SK-N-MC (cell line): ENCODE measurements at regions not wholly inside any gene's neighbourhood (a gene's known extent, or its start where the extent isn't known, plus 50 kb on each side); places are given as distances from the start of the nearest gene placed in this dataset.

Source experiments
- DNase-seq: peaks from one replicate; pipeline ENCODE4 v3.0.0-alpha.2; 2011; ENCODE audit warnings: low read depth, low spot score
- H3K27ac ChIP-seq: fragments of 200-600 bp; sonication (generic); 2 replicates; pipeline ENCODE4 v1.5.1; 2016; ENCODE audit warnings: mixed run types
- H3K36me3 ChIP-seq: fragments of 200-600 bp; sonication (generic); 2 replicates; pipeline ENCODE4 v1.6.1; 2017; ENCODE audit warnings: antibody characterized with exemption, low read length, mixed read lengths; ENCODE audit not compliant: insufficient read depth
- H3K4me3 ChIP-seq: fragments of 200-600 bp; sonication (generic); 2 replicates; pipeline ENCODE4 v1.5.1; 2016
- H3K9ac ChIP-seq: fragments of 200-600 bp; sonication (generic); 2 replicates; pipeline ENCODE4 v1.8.0; 2017; ENCODE audit warnings: mixed run types, mixed read lengths; ENCODE audit not compliant: insufficient read length
- H3K9me3 ChIP-seq: fragments of 200-600 bp; sonication (generic); 2 replicates; pipeline ENCODE4 v1.6.1; 2017; ENCODE audit warnings: low read depth, mild to moderate bottlenecking, antibody characterized with exemption, low read length, moderate library complexity, mixed read lengths
- EZH2 ChIP-seq: fragments of 200-600 bp; sonication (generic); IDR thresholded peaks from one replicate; pipeline ENCODE4 v1.6.1; 2017; ENCODE audit warnings: antibody characterized with exemption
- FOXP2 ChIP-seq: optimal IDR thresholded peaks from 2 replicates; pipeline ENCODE3; 2011; ENCODE audit warnings: mild to moderate bottlenecking, moderate library complexity; ENCODE audit not compliant: insufficient read depth; ENCODE audit errors: extremely low read length, control extremely low read depth
- POLR2AphosphoS5 ChIP-seq: IDR thresholded peaks from 2 replicates; pipeline ENCODE4 v1.6.1; 2012; ENCODE audit warnings: mild to moderate bottlenecking, low read depth, low read length, borderline replicate concordance

DNA sequence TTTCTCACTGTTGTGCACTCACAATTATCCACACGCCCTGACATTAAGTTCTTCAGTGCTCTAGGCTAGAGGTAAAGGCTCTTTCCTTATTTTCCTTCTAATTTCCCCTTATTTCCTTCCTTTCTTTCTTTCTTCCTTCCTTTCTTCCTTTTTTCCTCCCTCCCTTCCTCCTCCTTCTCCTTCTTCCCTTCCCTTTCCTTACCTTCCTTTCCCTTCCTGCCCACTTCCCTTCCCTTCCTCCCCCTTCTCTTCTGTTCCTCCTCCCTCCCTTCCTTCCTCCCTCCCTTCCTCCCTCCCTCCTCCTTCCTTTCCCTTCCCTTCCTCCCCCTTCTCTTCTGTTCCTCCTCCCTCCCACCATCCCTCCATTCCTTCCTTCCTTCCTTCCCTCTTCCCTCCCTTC, 317.0 kb upstream of the IRX1 start:
- Histone ChIP-seq H3K4me3 (no peak overlapping the region), H3K9ac (no peak overlapping the region), H3K27ac (no peak overlapping the region), H3K36me3 (no peaks in the 10 kb centered on the region), H3K9me3 (no peaks in the 10 kb centered on the region)
- TF ChIP-seq POLR2AphosphoS5 (no peak), FOXP2 (no peak), EZH2 (no peak)
- DNase-seq = no peak

DNA sequence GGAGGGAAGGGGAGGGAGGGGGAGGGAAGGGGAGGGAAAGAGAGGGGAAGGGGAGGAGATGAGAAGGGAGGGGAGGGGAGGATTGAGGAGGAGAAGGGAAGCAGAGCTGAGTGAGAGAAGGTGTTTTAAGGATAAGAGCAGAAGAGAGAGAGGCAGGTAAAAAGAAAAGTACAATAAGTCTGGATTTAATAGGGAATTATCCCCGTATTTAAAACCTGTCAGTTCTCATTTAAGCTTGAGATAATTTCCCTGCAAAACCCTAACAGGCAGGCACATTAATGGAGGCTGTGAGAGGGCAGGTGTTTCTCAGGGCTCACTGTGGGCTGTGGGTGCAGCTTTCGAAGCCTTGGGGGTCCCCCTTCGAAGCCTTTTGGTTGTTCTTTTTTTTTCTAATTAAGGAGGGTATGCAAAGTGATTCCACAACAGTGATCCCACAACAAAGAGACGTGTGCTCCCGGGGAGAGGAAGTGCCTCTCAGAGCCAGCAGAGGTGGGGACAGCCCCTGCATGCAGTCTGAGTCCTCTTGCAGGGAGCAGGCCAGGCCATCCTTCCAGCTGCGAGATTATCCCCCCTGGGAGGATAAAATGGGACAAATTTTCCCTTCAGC, 317.9 kb upstream of the IRX1 start:
- Histone ChIP-seq H3K9me3 (no peaks in the 10 kb centered on the region), H3K4me3 (no peak overlapping the region), H3K9ac (no peak overlapping the region), H3K36me3 (no peaks in the 10 kb centered on the region), H3K27ac (no peak overlapping the region)
- no peak for TF ChIP-seq EZH2
- no peak for TF ChIP-seq POLR2AphosphoS5
- no peak for TF ChIP-seq FOXP2
- no peak for DNase-seq

DNA sequence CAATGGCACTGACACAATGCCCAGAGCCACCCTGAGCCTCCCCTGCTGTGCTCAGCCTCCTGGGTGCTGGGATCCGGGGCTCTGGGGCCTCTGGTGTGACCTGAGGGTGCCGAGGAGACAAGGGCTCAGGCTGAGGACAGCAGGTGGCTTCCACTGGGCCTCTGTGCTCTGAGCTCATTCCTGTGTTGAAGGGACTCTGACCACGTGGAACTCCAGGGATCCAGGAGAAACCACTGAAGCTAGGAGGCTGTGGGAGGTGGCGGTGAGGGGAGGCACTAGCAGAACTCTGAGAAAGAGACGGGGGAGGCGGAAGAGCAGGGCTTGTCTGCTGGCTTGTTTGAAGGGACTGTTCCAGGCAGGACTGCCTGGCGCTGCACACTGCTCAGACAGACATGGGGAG, 318.7 kb upstream of the IRX1 start:
- DNase-seq = no peak
- Histone ChIP-seq H3K9me3 (no peaks in the 10 kb centered on the region), H3K9ac (no peak overlapping the region), H3K27ac (no peak overlapping the region), H3K4me3 (no peak overlapping the region), H3K36me3 (no peaks in the 10 kb centered on the region)
- no peak for TF ChIP-seq EZH2

DNA sequence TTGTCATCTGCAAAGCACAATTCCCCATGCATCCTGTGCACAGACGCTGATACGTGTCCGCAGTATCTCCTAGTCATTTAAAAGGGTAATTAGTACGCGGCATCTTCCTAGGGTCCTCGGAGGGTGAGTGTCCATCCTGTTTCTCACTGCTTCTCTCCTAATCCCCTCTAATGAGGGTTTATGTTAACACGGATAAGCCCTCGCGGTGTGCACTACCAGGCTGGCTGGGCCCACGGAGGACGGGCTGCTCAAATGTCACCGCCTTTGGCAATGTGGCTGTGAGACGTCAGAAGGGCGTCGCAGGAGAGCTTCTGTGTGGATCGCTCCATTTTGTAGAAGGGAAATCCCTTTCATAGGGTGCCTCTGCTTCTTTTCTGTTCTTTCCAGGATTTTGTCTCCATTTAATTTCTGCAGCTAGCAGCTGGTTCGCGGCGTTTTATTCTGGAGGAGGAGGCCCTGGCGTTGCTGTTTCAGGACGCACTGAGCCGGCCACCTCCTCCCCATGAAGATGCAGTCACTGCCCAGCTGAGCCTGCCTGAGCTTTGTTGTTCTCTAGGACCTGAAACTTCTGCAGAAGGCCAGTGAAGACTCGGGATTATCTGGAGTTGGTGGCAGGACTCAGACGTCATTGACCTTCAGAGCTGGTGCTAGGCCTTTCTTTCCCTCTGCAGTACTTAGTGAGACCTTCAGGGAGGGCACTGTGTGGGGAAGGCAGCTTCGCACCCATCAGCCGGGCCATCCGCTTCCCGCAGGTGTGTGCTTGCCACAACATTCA, 326.1 kb upstream of the IRX1 start:
- DNase-seq = no peak
- no peak overlapping the region for H3K27ac ChIP-seq
- H3K4me3 ChIP-seq = no peak overlapping the region
- TF ChIP-seq FOXP2 (no peak), EZH2 (no peak)
- no peaks in the 10 kb centered on the region for H3K9me3 ChIP-seq
- no peak overlapping the region for H3K9ac ChIP-seq
- H3K36me3 ChIP-seq = no peaks in the 10 kb centered on the region

DNA sequence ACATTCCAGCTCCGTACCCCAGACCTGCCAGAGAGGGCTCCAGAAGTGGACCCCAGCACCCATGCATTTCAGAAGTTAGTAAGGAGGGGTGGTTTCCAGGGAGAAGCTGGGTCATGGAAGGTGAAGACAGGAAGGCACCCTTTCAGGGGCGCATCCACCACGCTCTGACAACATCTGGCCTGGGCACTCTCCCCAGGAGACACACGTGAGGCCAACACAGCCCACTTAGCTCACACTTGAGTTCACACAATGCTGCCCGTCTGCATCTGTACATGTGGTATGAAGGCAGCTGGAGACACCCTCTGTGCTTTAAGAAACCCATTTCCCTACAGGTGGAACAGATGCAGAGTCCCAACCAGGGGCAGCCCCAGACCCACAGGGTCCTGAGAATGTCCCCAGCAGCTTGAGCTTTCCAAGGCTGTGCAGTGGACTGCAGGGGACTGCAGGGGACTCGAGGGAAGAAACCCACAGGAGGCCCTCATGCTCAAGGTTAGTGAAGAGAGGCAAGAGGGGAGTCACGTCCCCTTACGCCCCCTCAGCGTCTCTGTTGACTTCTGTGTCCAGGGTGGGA, 326.8 kb upstream of the IRX1 start:
- TF ChIP-seq EZH2 (no peak), POLR2AphosphoS5 (no peak), FOXP2 (no peak)
- Histone ChIP-seq H3K36me3 (no peaks in the 10 kb centered on the region), H3K4me3 (no peak overlapping the region), H3K9ac (no peak overlapping the region), H3K27ac (no peak overlapping the region), H3K9me3 (no peaks in the 10 kb centered on the region)
- DNase-seq = no peak

DNA sequence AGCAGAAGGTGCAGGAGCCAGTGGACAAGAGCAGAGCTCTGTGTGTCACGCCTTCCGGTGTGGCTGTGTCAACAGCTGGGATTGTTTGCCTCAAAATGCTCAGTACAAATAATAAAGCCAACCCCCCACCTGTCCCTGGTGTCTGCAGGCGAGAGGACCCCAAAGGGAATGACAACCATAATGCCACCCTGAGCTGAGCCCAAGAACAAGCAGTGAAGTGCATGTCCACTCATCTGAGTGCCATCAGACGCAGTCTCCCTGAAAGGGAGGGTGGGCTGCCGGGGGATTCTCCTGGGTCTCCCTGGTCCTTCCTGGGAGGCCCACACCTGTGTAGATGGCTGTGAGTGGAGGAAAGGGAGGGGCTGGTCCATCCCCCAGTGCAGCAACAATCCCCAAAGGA, 328.8 kb upstream of the IRX1 start:
- no peak overlapping the region for H3K9ac ChIP-seq
- no peaks in the 10 kb centered on the region for H3K36me3 ChIP-seq
- no peak overlapping the region for H3K27ac ChIP-seq
- TF ChIP-seq FOXP2 (no peak), POLR2AphosphoS5 (no peak), EZH2 (no peak)
- no peak overlapping the region for H3K4me3 ChIP-seq
- H3K9me3 ChIP-seq = no peaks in the 10 kb centered on the region
- no peak for DNase-seq

DNA sequence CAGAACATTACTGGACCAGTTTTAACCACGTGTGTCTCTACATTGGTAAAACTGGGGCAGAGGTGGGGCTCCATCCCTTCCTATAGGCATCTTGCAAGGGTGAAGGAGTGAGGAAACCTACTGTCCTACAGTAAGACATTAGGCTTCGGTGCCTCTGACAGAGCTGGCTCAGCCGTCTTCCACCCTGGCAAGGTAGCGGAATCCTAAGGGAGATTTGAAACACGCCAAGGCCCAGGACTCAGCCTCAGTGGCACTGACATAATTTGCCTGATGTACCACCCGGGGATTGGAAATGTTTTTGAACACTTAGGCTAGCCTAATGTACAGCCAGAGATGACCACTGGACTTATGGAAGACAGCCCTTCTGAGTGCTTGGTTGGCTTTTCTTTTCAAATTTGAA, 329.7 kb upstream of the IRX1 start:
- H3K9ac ChIP-seq = no peak overlapping the region
- DNase-seq = no peak
- no peak overlapping the region for H3K4me3 ChIP-seq
- no peak overlapping the region for H3K27ac ChIP-seq
- no peaks in the 10 kb centered on the region for H3K36me3 ChIP-seq
- H3K9me3 ChIP-seq = no peaks in the 10 kb centered on the region
- TF ChIP-seq POLR2AphosphoS5 (no peak), FOXP2 (no peak), EZH2 (no peak)

DNA sequence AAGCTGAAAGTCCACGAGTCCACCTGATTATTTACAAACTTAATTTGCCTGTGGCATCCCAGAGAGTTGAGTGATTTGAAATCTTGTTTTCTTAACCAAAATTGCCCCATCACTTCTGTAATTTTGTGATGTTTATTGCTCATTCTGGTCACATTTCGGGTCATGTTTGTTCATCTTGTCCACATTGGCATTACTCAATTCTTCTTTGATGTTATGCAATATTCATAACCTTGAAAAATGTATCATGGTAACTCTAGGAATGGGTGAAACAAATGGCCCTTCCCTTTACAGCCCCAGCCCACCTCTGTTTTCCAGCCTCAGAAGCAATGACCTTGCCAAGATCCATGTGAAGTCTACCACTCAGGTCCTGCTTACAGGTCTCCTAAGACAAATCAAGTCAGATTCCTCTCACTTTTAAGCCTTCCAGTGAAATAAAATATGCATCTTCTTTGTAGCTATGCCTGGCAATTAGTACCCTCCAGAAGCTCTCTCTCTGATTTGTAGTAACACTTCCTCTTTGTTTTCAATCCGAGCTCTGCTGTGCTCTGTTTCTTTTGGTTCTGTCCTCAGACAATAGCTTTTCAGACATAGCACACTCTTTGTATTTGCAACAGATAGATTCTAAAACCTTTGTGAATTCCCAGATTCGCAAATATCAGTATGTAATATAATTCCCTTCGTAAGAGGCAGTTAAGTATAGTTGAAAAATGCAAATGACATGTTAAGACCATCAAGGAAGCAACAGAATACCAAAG, 330.3 kb upstream of the IRX1 start:
- TF ChIP-seq EZH2 (no peak), FOXP2 (no peak), POLR2AphosphoS5 (no peak)
- Histone ChIP-seq H3K4me3 (no peak overlapping the region), H3K36me3 (no peaks in the 10 kb centered on the region), H3K9ac (no peak overlapping the region), H3K9me3 (no peaks in the 10 kb centered on the region), H3K27ac (no peak overlapping the region)
- DNase-seq = no peak
